Endodermal cell (in vitro differentiated cells): ENCODE measurements at regions not wholly inside any gene's neighbourhood (a gene's known extent, or its start where the extent isn't known, plus 50 kb on each side); places are given as distances from the start of the nearest gene placed in this dataset.

Experiments used
- DNase-seq: peaks from one replicate; pipeline ENCODE4 v3.0.0-alpha.2; 2017
- H3K27ac ChIP-seq: 2 replicates; pipeline ENCODE4 v1.5.1; 2013; ENCODE audit warnings: mild to moderate bottlenecking, low read depth, low read length, moderate library complexity
- H3K27me3 ChIP-seq: 2 replicates; pipeline ENCODE4 v1.6.1; 2013; ENCODE audit warnings: mild to moderate bottlenecking, low read length, moderate library complexity; ENCODE audit not compliant: insufficient read depth, control insufficient read depth, poor library complexity, severe bottlenecking
- H3K36me3 ChIP-seq: 2 replicates; pipeline ENCODE4 v1.7.0; 2013; ENCODE audit warnings: mild to moderate bottlenecking, low read length, moderate library complexity; ENCODE audit not compliant: control insufficient read depth, insufficient read depth
- H3K4me1 ChIP-seq: one replicate; pipeline ENCODE4 v1.7.0; 2013; ENCODE audit warnings: low read length; ENCODE audit not compliant: control insufficient read depth, insufficient read depth
- H3K4me3 ChIP-seq: 2 replicates; pipeline ENCODE4 v1.5.1; 2013; ENCODE audit warnings: mild to moderate bottlenecking, low read length, moderate library complexity
- H3K9ac ChIP-seq: 2 replicates; pipeline ENCODE4 v1.6.1; 2013; ENCODE audit warnings: mild to moderate bottlenecking, low read length, moderate library complexity; ENCODE audit not compliant: poor library complexity, severe bottlenecking; ENCODE audit errors: extremely low read depth
- H3K9me3 ChIP-seq: 2 replicates; pipeline ENCODE4 v1.6.1; 2013; ENCODE audit warnings: mild to moderate bottlenecking, low read length, moderate library complexity; ENCODE audit not compliant: control insufficient read depth
- H3K27ac Mint-ChIP-seq: 2 replicates; pipeline ENCODE4 v1.8.0; 2020; ENCODE audit warnings: mixed read lengths
- H3K27me3 Mint-ChIP-seq: 2 replicates; pipeline ENCODE4 v1.8.0; 2021; ENCODE audit warnings: mild to moderate bottlenecking, mixed read lengths; ENCODE audit not compliant: insufficient read depth
- H3K36me3 Mint-ChIP-seq: 2 replicates; pipeline ENCODE4 v1.8.0; 2020; ENCODE audit warnings: low read depth, mixed read lengths
- H3K4me1 Mint-ChIP-seq: 2 replicates; pipeline ENCODE4 v1.8.0; 2020; ENCODE audit warnings: mixed read lengths
- H3K4me3 Mint-ChIP-seq: 2 replicates; pipeline ENCODE4 v1.8.0; 2020; ENCODE audit warnings: mild to moderate bottlenecking, moderate library complexity, mixed read lengths
- H3K9me3 Mint-ChIP-seq: 2 replicates; pipeline ENCODE4 v1.8.0; 2020; ENCODE audit warnings: mild to moderate bottlenecking, mixed read lengths
- WGBS, 2 experiments: methylation state at CpG; one replicate each; pipeline versions ENCODE4 v1.1.5 to v1.1.7; 2013; ENCODE audit warnings: missing lambda C conversion rate in 2 of 2, mixed read lengths in 1 of 2; ENCODE audit not compliant: insufficient coverage in 1 of 2, insufficient read length in 1 of 2; 5-methylcytosine and 5-hydroxymethylcytosine counted together
- TF ChIP-seq, protein P1 (sequence below): fragments of 200-600 bp; sonication (generic); conservative IDR thresholded peaks from 2 replicates; pipeline ENCODE4 v1.5.0; 2021; ENCODE audit warnings: antibody characterized with exemption, mild to moderate bottlenecking

DNA sequence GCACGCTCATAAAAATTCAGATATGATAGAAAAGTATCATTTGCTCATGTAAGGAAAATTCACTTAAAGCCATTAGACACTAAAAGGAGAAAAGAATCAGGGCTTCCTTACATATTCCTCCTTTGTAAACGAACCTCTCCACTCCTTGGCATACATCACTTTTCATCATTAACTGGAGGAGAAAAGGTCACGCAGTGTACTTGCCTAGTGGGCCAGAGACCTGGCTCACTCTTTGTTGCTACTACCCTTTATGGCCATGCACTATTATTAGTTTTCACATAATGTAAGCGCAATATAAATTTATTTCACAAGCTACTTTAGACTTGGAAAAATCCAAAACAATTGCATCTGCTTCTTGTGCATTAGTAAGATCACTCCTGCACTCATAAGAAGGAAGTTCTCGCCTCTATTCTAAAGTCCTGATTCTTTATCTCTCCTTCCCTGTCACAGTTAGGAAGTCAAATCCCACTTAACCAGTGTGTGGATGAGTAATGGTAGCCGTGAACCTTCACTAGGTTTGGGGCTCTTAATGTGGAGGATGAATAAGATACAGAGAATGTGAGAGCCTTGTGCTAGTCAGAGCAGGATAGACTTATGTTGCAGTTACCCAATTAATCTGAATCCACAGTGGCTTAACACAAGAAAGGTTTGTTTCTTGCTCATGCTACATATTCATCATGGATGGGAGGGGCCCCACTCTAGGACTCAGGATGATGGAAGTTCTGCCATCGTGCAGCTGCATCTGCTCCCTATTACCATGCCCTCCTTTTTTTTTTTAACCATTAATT lies 115.0 kb upstream of the GLS start:
- no peak overlapping the region for H3K27ac ChIP-seq
- Mint-ChIP-seq H3K4me1 (peaks cover 2% of the 10 kb centered on the region), H3K27ac (no peak overlapping the region), H3K4me3 (no peak overlapping the region), H3K27me3 (no peaks in the 10 kb centered on the region), H3K36me3 (peaks cover under 1% of the 10 kb centered on the region), H3K9me3 (peaks cover 9% of the 10 kb centered on the region)
- H3K9ac ChIP-seq, result no peak overlapping the region
- 81 to 95% methylated on average over 4 to 6 of the region's 7 CpGs for WGBS, 2 experiments
- H3K27me3 ChIP-seq, result no peaks in the 10 kb centered on the region
- H3K9me3 ChIP-seq, result no peaks in the 10 kb centered on the region
- peaks cover 6% of the 10 kb centered on the region for H3K4me1 ChIP-seq
- TF ChIP-seq, protein P1, sequence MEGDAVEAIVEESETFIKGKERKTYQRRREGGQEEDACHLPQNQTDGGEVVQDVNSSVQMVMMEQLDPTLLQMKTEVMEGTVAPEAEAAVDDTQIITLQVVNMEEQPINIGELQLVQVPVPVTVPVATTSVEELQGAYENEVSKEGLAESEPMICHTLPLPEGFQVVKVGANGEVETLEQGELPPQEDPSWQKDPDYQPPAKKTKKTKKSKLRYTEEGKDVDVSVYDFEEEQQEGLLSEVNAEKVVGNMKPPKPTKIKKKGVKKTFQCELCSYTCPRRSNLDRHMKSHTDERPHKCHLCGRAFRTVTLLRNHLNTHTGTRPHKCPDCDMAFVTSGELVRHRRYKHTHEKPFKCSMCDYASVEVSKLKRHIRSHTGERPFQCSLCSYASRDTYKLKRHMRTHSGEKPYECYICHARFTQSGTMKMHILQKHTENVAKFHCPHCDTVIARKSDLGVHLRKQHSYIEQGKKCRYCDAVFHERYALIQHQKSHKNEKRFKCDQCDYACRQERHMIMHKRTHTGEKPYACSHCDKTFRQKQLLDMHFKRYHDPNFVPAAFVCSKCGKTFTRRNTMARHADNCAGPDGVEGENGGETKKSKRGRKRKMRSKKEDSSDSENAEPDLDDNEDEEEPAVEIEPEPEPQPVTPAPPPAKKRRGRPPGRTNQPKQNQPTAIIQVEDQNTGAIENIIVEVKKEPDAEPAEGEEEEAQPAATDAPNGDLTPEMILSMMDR, result no peak
- DNase-seq, result no peak
- H3K4me3 ChIP-seq, result no peak overlapping the region
- H3K36me3 ChIP-seq, result no peaks in the 10 kb centered on the region

DNA sequence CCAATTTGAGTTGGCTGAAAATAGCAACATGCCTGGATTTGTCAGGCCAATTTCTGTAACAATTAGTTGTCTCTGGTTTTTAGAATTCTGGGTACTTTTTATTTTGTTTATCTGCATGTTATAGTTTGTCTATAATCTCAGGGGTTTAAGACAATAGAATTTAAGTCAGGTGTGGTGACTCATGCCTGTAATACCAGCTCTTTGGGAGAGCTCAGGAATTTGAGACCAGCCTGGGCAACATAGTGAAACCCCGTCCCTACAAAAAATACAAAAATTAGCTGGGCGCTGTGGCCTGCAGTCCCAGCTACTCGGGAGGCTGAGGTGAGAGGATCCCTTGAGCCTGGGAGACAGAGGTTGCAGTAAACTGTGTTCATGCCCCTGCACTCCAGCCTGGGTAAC lies 114.4 kb upstream of the GLS start:
- DNase-seq, result no peak
- TF ChIP-seq, protein P1, result no peak
- peaks cover 6% of the 10 kb centered on the region for H3K4me1 ChIP-seq
- Mint-ChIP-seq H3K27ac (no peak overlapping the region), H3K9me3 (peaks cover 6% of the 10 kb centered on the region), H3K4me1 (peaks cover 2% of the 10 kb centered on the region), H3K4me3 (no peak overlapping the region), H3K36me3 (no peaks in the 10 kb centered on the region), H3K27me3 (no peaks in the 10 kb centered on the region)
- H3K9me3 ChIP-seq, result no peaks in the 10 kb centered on the region
- no peak overlapping the region for H3K27ac ChIP-seq
- 78 to 96% methylated on average over 2 to 3 of the region's 3 CpGs for WGBS, 2 experiments
- H3K9ac ChIP-seq, result no peak overlapping the region
- H3K4me3 ChIP-seq, result no peak overlapping the region
- no peaks in the 10 kb centered on the region for H3K27me3 ChIP-seq
- H3K36me3 ChIP-seq, result no peaks in the 10 kb centered on the region

DNA sequence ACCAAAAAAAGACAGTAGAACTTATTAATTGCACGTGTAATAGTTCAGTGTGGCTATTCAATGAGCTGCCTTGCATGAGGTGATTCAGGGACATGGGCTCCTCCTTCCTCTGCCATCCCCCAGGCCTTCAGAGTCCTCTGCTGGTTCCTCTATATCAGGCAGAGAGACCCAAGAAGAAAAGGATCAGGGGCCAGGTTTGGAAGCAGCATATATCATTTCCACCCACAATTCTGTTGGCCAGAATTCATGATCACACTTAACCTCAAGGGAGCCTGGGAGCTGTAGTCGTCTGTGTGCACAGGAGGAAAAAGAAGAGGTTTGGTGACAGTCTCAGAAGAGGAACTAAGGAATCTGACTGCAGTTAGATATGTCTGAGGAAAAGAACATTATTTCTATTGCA lies 114.0 kb upstream of the GLS start:
- Mint-ChIP-seq H3K27ac (no peak overlapping the region), H3K4me3 (no peak overlapping the region), H3K36me3 (no peaks in the 10 kb centered on the region), H3K9me3 (peaks cover 3% of the 10 kb centered on the region), H3K4me1 (peaks cover 2% of the 10 kb centered on the region), H3K27me3 (no peaks in the 10 kb centered on the region)
- no peaks in the 10 kb centered on the region for H3K27me3 ChIP-seq
- TF ChIP-seq, protein P1, result no peak
- H3K4me3 ChIP-seq, result no peak overlapping the region
- no peak for DNase-seq
- no peak overlapping the region for H3K27ac ChIP-seq
- 75 to 89% methylated on average over 1 to 2 of the region's 2 CpGs for WGBS, 2 experiments
- H3K9ac ChIP-seq, result no peak overlapping the region
- peaks cover 6% of the 10 kb centered on the region for H3K4me1 ChIP-seq
- H3K9me3 ChIP-seq, result no peaks in the 10 kb centered on the region
- H3K36me3 ChIP-seq, result no peaks in the 10 kb centered on the region
